M059J (cell line): ENCODE measurements at regions not wholly inside any gene's neighbourhood (a gene's known extent, or its start where the extent isn't known, plus 50 kb on each side); places are given as distances from the start of the nearest gene placed in this dataset.
"Not testable (repeated sequence)": the region's sequence is repeated elsewhere in the genome, so short reads cannot be mapped to it uniquely, and the experiment has no call there.

Experiments
- DNase-seq: peaks from one replicate; pipeline ENCODE4 v3.0.0-alpha.2; 2012; ENCODE audit warnings: low read depth

- no peak for DNase-seq
Observed at GRCh38 chr2:238502088-238502810, 75.5 kb downstream of the ASB1 start.

GRCh38 chr2:238502956-238503791 is 76.4 kb downstream of the ASB1 start:
- no peak for DNase-seq

GRCh38 chr2:238504181-238504931 is 77.6 kb downstream of the ASB1 start:
- no peak for DNase-seq

- DNase-seq: peak; percentile 3
Observed at GRCh38 chr2:238505119-238505891, 78.6 kb downstream of the ASB1 start.

GRCh38 chr2:238505892-238506280 is 79.2 kb downstream of the ASB1 start:
- DNase-seq: no peak

GRCh38 chr2:238506371-238507068 is 79.8 kb downstream of the ASB1 start:
- no peak for DNase-seq

- DNase-seq: no peak
Observed at GRCh38 chr2:238507836-238508235, 81.1 kb downstream of the ASB1 start.

- no peak for DNase-seq
Observed at GRCh38 chr2:238509151-238509835, 82.6 kb downstream of the ASB1 start.

GRCh38 chr2:238509903-238510302 is 83.2 kb downstream of the ASB1 start:
- DNase-seq: no peak

GRCh38 chr2:238510911-238511613 is 84.3 kb downstream of the ASB1 start:
- no peak for DNase-seq

GRCh38 chr2:238511614-238511950 is 84.9 kb downstream of the ASB1 start:
- DNase-seq: no peak

- no peak for DNase-seq
Observed at GRCh38 chr2:238512247-238512867, 85.6 kb downstream of the ASB1 start.

GRCh38 chr2:238513346-238513745 is 86.6 kb downstream of the ASB1 start:
- peak; percentile 32 for DNase-seq

GRCh38 chr2:238514024-238514423 is 87.3 kb downstream of the ASB1 start:
- not testable (repeated sequence) for DNase-seq

- DNase-seq: no peak
Observed at GRCh38 chr2:238515377-238515776, 88.7 kb downstream of the ASB1 start.

GRCh38 chr2:238517209-238517608 is 90.5 kb downstream of the ASB1 start:
- no peak for DNase-seq

- no peak for DNase-seq
Observed at GRCh38 chr2:238518172-238518820, 91.6 kb downstream of the ASB1 start.

- DNase-seq: no peak
Observed at GRCh38 chr2:238518821-238519186, 92.1 kb downstream of the ASB1 start.

GRCh38 chr2:238520359-238520886 is 93.7 kb downstream of the ASB1 start:
- DNase-seq: no peak
